K562 (cell line): ENCODE measurements at regions not wholly inside any gene's neighbourhood (a gene's known extent, or its start where the extent isn't known, plus 50 kb on each side); places are given as distances from the start of the nearest gene placed in this dataset.

Source experiments
- ATAC-seq: fragments of 200-7000 bp; cut with Tn5 transposase; 3 replicates; pipeline ENCODE4 v1.9.1; 2020; ENCODE audit warnings: moderate library complexity
- BruUV-seq: library from RNA; stranded (reverse); fragments of 400-500 nt; replicated peaks from 2 replicates; lab custom pipeline; 2021; lab: Mats Ljungman, UMichigan
- CTCF ChIA-PET: fragments of 300-600 bp; formaldehyde crosslinking; extraction: SDS; loops from one replicate; lab custom pipeline; 2021; ENCODE audit warnings: low intra/inter-chr PET ratio; lab: Yijun Ruan, JAX
- POLR2A ChIA-PET: fragments of 300-600, 350-650 bp; sonication (Branson Sonifier 250); formaldehyde crosslinking; extraction: SDS; loops from one replicate; lab custom pipeline; 2021; ENCODE audit warnings: antibody characterized with exemption, inconsistent platforms; lab: Yijun Ruan, JAX
- DNase-seq, 4 experiments: peaks; one replicate each; pipeline versions ENCODE4 v3.0.0 to v3.0.0-alpha.2; 2011 to 2018; ENCODE audit warnings: low spot score in 3 of 4, mixed read lengths in 3 of 4; ENCODE audit errors: extremely low read depth in 1 of 4
- FAIRE-seq: peaks from 2 replicates; lab custom pipeline; 2011; peaks lifted over from hg19 to GRCh38; lab: Jason Lieb, UNC
- H2AFZ ChIP-seq: 2 replicates; pipeline ENCODE4 v1.6.0; 2011; ENCODE audit warnings: low read depth, low read length, control low read depth, inconsistent platforms
- H3K27ac ChIP-seq: fragments of 200-600 bp; 3 replicates; pipeline ENCODE4 v1.8.0; 2011; ENCODE audit warnings: low read depth, mild to moderate bottlenecking, control low read depth, inconsistent platforms, low read length, moderate library complexity, mixed read lengths; ENCODE audit errors: extremely low read depth
- H3K27me3 ChIP-seq, 2 experiments: fragments of 300-600 bp in 1 of 2; 2 replicates in 1 of 2; 3 replicates in 1 of 2; pipeline versions ENCODE4 v1.6.0 to v1.8.0; 2011; ENCODE audit warnings: inconsistent platforms in 2 of 2, low read length in 2 of 2, mild to moderate bottlenecking in 1 of 2, mixed read lengths in 1 of 2, moderate library complexity in 1 of 2; ENCODE audit not compliant: control insufficient read depth in 2 of 2, insufficient read depth in 2 of 2
- H3K36me3 ChIP-seq: fragments of 300-600 bp; 3 replicates; pipeline ENCODE4 v1.8.0; 2011; ENCODE audit warnings: mild to moderate bottlenecking, low read length, inconsistent platforms; ENCODE audit not compliant: control insufficient read depth, insufficient read depth
- H3K4me1 ChIP-seq, 2 experiments: fragments of 200-600 bp in 1 of 2; replicated peaks in 1 of 2; 2 replicates in 1 of 2; 3 replicates in 1 of 2; pipeline versions ENCODE4 v1.5.1 to v1.8.0; 2011; ENCODE audit warnings: inconsistent platforms in 2 of 2, low read length in 2 of 2, mild to moderate bottlenecking in 1 of 2, mixed read lengths in 1 of 2, moderate library complexity in 1 of 2; ENCODE audit not compliant: control insufficient read depth in 2 of 2, insufficient read depth in 2 of 2
- H3K4me2 ChIP-seq: 2 replicates; pipeline ENCODE4 v1.6.1; 2011; ENCODE audit warnings: low read length, control low read depth, inconsistent platforms, mixed read lengths; ENCODE audit not compliant: insufficient read depth
- H3K4me3 ChIP-seq: fragments of 200-600 bp; sonication (generic), shearing (Covaris generic); 2 replicates; pipeline ENCODE4 v1.5.1; 2016; ENCODE audit warnings: control low read depth, inconsistent platforms
- H3K79me2 ChIP-seq: fragments of 200-600 bp; 3 replicates; pipeline ENCODE4 v1.8.0; 2011; ENCODE audit warnings: low read length, inconsistent platforms; ENCODE audit not compliant: control insufficient read depth, insufficient read depth
- H3K9ac ChIP-seq, 2 experiments: 2 replicates each; pipeline versions ENCODE4 v1.6.0 to v1.6.1; 2011; ENCODE audit warnings: low read depth in 2 of 2, low read length in 2 of 2, control low read depth in 1 of 2, inconsistent platforms in 1 of 2, mild to moderate bottlenecking in 1 of 2, mixed read lengths in 1 of 2; ENCODE audit not compliant: insufficient read depth in 1 of 2
- H3K9me1 ChIP-seq: one replicate; pipeline ENCODE4 v1.6.0; 2011; ENCODE audit warnings: inconsistent platforms, mild to moderate bottlenecking, low read length, moderate library complexity; ENCODE audit not compliant: control insufficient read depth, insufficient read depth
- H3K9me3 ChIP-seq: replicated peaks from 2 replicates; pipeline ENCODE4 v1.5.1; 2011; ENCODE audit warnings: low read depth, low read length, inconsistent platforms; ENCODE audit not compliant: control insufficient read depth, insufficient read depth
- H4K20me1 ChIP-seq: replicated peaks from 2 replicates; pipeline ENCODE4 v1.6.1; 2011; ENCODE audit warnings: low read length, inconsistent platforms, mixed read lengths; ENCODE audit not compliant: control insufficient read depth, insufficient read depth
- ARID1B ChIP-seq: fragments of 450-650 bp; IDR thresholded peaks from 2 replicates; pipeline ENCODE4 v1.6.1; 2016; ENCODE audit warnings: antibody characterized with exemption, mild to moderate bottlenecking, inconsistent platforms
- ARID4B ChIP-seq: sonication (generic); formaldehyde crosslinking; IDR thresholded peaks from 2 replicates; pipeline ENCODE4 v1.8.0; 2022; ENCODE audit warnings: mild to moderate bottlenecking, missing genetic modification reagents
- CHAMP1 ChIP-seq: fragments of 450-650 bp; IDR thresholded peaks from 2 replicates; pipeline ENCODE4 v1.6.1; 2016; ENCODE audit warnings: mild to moderate bottlenecking
- CHD1 ChIP-seq: fragments of 200-600 bp; sonication (generic); IDR thresholded peaks from one replicate; pipeline ENCODE4 v1.6.1; 2012; ENCODE audit warnings: mild to moderate bottlenecking, moderate library complexity, low read length, inconsistent platforms
- CREM ChIP-seq: IDR thresholded peaks from 2 replicates; pipeline ENCODE4 v1.6.1; 2014; ENCODE audit warnings: antibody characterized with exemption, low read depth
- ESRRA ChIP-seq: fragments of 450-650 bp; IDR thresholded peaks from 2 replicates; pipeline ENCODE4 v1.6.1; 2014; ENCODE audit warnings: low read depth, mild to moderate bottlenecking, moderate library complexity, borderline replicate concordance
- FOXA3 ChIP-seq, 2 experiments: fragments of 450-650 bp in 1 of 2; sonication (generic) in 1 of 2; formaldehyde crosslinking; IDR thresholded peaks in 1 of 2; conservative IDR thresholded peaks in 1 of 2; 2 replicates each; pipeline versions ENCODE4 v1.4.0 to v1.8.0; 2020 to 2022; ENCODE audit warnings: mild to moderate bottlenecking in 2 of 2, missing genetic modification reagents in 1 of 2
- HIVEP1 ChIP-seq: fragments of 250-450 bp; sonication (Bioruptor Pico); IDR thresholded peaks from 2 replicates; pipeline ENCODE4 v1.4.0; 2020; ENCODE audit warnings: mild to moderate bottlenecking
- KHSRP ChIP-seq: fragments of 450-650 bp; IDR thresholded peaks from 2 replicates; pipeline ENCODE4 v1.6.1; 2017
- NR4A1 ChIP-seq, 2 experiments: fragments of 250-450 bp in 1 of 2; fragments of 450-650 bp in 1 of 2; sonication (Bioruptor Pico) in 1 of 2; IDR thresholded peaks; 2 replicates each; pipeline versions ENCODE4 v1.4.0 to v1.6.1; 2016 to 2020; ENCODE audit warnings: mild to moderate bottlenecking in 2 of 2, missing compliant biosample characterization in 1 of 2, missing genetic modification characterization in 1 of 2, moderate library complexity in 1 of 2
- RNF2 ChIP-seq: sonication (generic); IDR thresholded peaks from 2 replicates; pipeline ENCODE4 v1.6.1; 2016
- SNIP1 ChIP-seq: fragments of 450-650 bp; IDR thresholded peaks from 2 replicates; pipeline ENCODE4 v1.7.1; 2017; ENCODE audit warnings: low read depth, mild to moderate bottlenecking
- TAF9B ChIP-seq: fragments of 450-650 bp; IDR thresholded peaks from 2 replicates; pipeline ENCODE4 v1.6.1; 2018; ENCODE audit warnings: mild to moderate bottlenecking; ENCODE audit not compliant: partially characterized antibody
- ZNF121 ChIP-seq: sonication (generic); formaldehyde crosslinking; conservative IDR thresholded peaks from 2 replicates; pipeline ENCODE4 v1.8.0; 2022; ENCODE audit warnings: missing genetic modification reagents
- ZNF134 ChIP-seq: fragments of 250-450 bp; sonication (Bioruptor Pico); conservative IDR thresholded peaks from 2 replicates; pipeline ENCODE4 v1.4.0; 2020
- ZNF23 ChIP-seq: fragments of 250-450 bp; sonication (Bioruptor Pico); IDR thresholded peaks from 2 replicates; pipeline ENCODE4 v1.4.0; 2020; ENCODE audit warnings: mild to moderate bottlenecking
- ZNF24 ChIP-seq: fragments of 450-650 bp; IDR thresholded peaks from 2 replicates; pipeline ENCODE4 v1.6.1; 2016
- ZNF511 ChIP-seq: sonication (generic); formaldehyde crosslinking; IDR thresholded peaks from 2 replicates; pipeline ENCODE4 v1.8.0; 2022; ENCODE audit warnings: mild to moderate bottlenecking, missing genetic modification reagents
- ZNF696 ChIP-seq: fragments of 250-450 bp; sonication (Bioruptor Pico); conservative IDR thresholded peaks from 2 replicates; pipeline ENCODE4 v1.4.0; 2020; ENCODE audit warnings: mild to moderate bottlenecking, moderate library complexity
- WGBS: fragments of 100-300 bp; shearing (Covaris generic); methylation state at CpG from one replicate; pipeline ENCODE4 v1.1.6; 2016; ENCODE audit warnings: low coverage, mixed read lengths; ENCODE audit not compliant: insufficient coverage; ENCODE audit errors: missing lambda C conversion rate; 5-methylcytosine and 5-hydroxymethylcytosine counted together
- in situ Hi-C: fragments of 300-500 bp; cut with MboI; formaldehyde crosslinking; loops from 4 replicates; pipeline ENCODE4 v1.15.0; 2018; ENCODE audit warnings: inconsistent platforms, mixed read lengths
- intact Hi-C: fragments of 100-400 bp; cut with micrococcal nuclease; formaldehyde crosslinking; loops from 2 replicates; pipeline ENCODE4 v1.14.2; 2022

GRCh38 chr17:70752966-70753467 is 583.7 kb downstream of the KCNJ2 start:
- no TSS peak for BruUV-seq
- Histone ChIP-seq H4K20me1 (no peaks in the 10 kb centered on the region), H3K4me1 (no peaks in the 10 kb centered on the region), H3K27ac (no peak overlapping the region), H3K9me1 (no peaks in the 10 kb centered on the region)
- TF ChIP-seq NR4A1 (CRISPR knock-in tag; IDR thresholded peaks at IDR 0.05) (no peak), NR4A1 (tag; IDR thresholded peaks at IDR 0.05) (no peak), CREM (no peak), RNF2 (no peak), TAF9B (no peak), ZNF696 (CRISPR knock-in tag) (no peak), ZNF23 (no peak), FOXA3 (CRISPR knock-in tag; conservative IDR thresholded peaks at IDR 0.05 in 1 of 2, IDR thresholded peaks at IDR 0.05 in 1 of 2) (no peak), HIVEP1 (CRISPR knock-in tag) (no peak), SNIP1 (no peak), KHSRP (no peak), ZNF134 (no peak), CHAMP1 (no peak), CHD1 (no peak), ZNF511 (no peak), ARID4B (no peak), ZNF121 (no peak), ESRRA (no peak), ZNF24 (no peak), ARID1B (no peak)
- TF ChIP-seq, all 486 proteins: peak for 0
- intact Hi-C loops (no loop called here), in situ Hi-C loops (no loop called here)
- Histone ChIP-seq H3K36me3 (no peaks in the 10 kb centered on the region), H3K27me3 (no peaks in the 10 kb centered on the region), H2AFZ (no peak overlapping the region), H3K79me2 (no peaks in the 10 kb centered on the region), H3K4me2 (no peak overlapping the region), H3K4me3 (no peak overlapping the region), H3K9me3 (no peaks in the 10 kb centered on the region), H3K9ac (no peak overlapping the region)
- ATAC-seq (no peak), FAIRE-seq (no peak), DNase-seq (no peak)
- POLR2A ChIA-PET, result no interaction called here
- CTCF ChIA-PET, result no interaction called here
- WGBS, result 0% methylated on average over 1 of the region's 1 CpG
